ENCODE measurements at regions not wholly inside any gene's neighbourhood (a gene's known extent, or its start where the extent isn't known, plus 50 kb on each side); places are given as distances from the start of the nearest gene placed in this dataset.

- Mint-ChIP-seq H3K4me3 (no peak overlapping the region), H3K9me3 (no peaks in the 10 kb centered on the region), H3K36me3 (ENCODE audit: low read depth) (no peaks in the 10 kb centered on the region), H3K27ac (ENCODE audit: unreplicated experiment) (no peak overlapping the region), H3K4me1 (peaks cover 9% of the 10 kb centered on the region), H3K27me3 (ENCODE audit: low read depth) (no peaks in the 10 kb centered on the region)
- no peak for DNase-seq (ENCODE audit: low read depth, low spot score)
- TF ChIP-seq CTCF (conservative IDR thresholded peaks at IDR 0.05): no peak
These were observed 87.0 kb upstream of the TLE1 start for GRCh38 chr9:81776390-81776789.

- Mint-ChIP-seq H3K4me3 (no peak overlapping the region), H3K9me3 (no peaks in the 10 kb centered on the region), H3K27ac (ENCODE audit: unreplicated experiment) (no peak overlapping the region), H3K4me1 (peaks cover 5% of the 10 kb centered on the region), H3K27me3 (ENCODE audit: low read depth) (no peaks in the 10 kb centered on the region), H3K36me3 (ENCODE audit: low read depth) (no peaks in the 10 kb centered on the region)
- DNase-seq (ENCODE audit: low read depth, low spot score): no peak
- no peak for TF ChIP-seq CTCF (conservative IDR thresholded peaks at IDR 0.05)
These were observed 87.5 kb upstream of the TLE1 start for GRCh38 chr9:81776834-81777233.

GRCh38 chr9:81777482-81777881, 88.1 kb upstream of the TLE1 start:
- TF ChIP-seq CTCF (conservative IDR thresholded peaks at IDR 0.05): no peak
- DNase-seq (ENCODE audit: low read depth, low spot score): no peak
- peaks cover 4% of the 10 kb centered on the region for H3K4me1 Mint-ChIP-seq
- no peaks in the 10 kb centered on the region for H3K9me3 Mint-ChIP-seq
- no peak overlapping the region for H3K4me3 Mint-ChIP-seq
- no peaks in the 10 kb centered on the region for H3K36me3 Mint-ChIP-seq (ENCODE audit: low read depth)
- no peak overlapping the region for H3K27ac Mint-ChIP-seq (ENCODE audit: unreplicated experiment)
- no peaks in the 10 kb centered on the region for H3K27me3 Mint-ChIP-seq (ENCODE audit: low read depth)

GRCh38 chr9:81782313-81782995, 93.1 kb upstream of the TLE1 start:
- Mint-ChIP-seq H3K36me3 (ENCODE audit: low read depth) (no peaks in the 10 kb centered on the region), H3K9me3 (peaks cover 3% of the 10 kb centered on the region), H3K4me1 (peaks cover 2% of the 10 kb centered on the region), H3K4me3 (no peak overlapping the region), H3K27me3 (ENCODE audit: low read depth) (no peaks in the 10 kb centered on the region), H3K27ac (ENCODE audit: unreplicated experiment) (no peak overlapping the region)
- no peak for TF ChIP-seq CTCF (conservative IDR thresholded peaks at IDR 0.05)
- DNase-seq (ENCODE audit: low read depth, low spot score): no peak

- Mint-ChIP-seq H3K9me3 (peaks cover 3% of the 10 kb centered on the region), H3K36me3 (ENCODE audit: low read depth) (no peaks in the 10 kb centered on the region), H3K4me1 (no peaks in the 10 kb centered on the region), H3K4me3 (no peak overlapping the region), H3K27me3 (ENCODE audit: low read depth) (no peaks in the 10 kb centered on the region), H3K27ac (ENCODE audit: unreplicated experiment) (no peak overlapping the region)
- TF ChIP-seq CTCF (conservative IDR thresholded peaks at IDR 0.05): no peak
- no peak for DNase-seq (ENCODE audit: low read depth, low spot score)
These were observed 98.6 kb upstream of the TLE1 start for GRCh38 chr9:81787747-81788632.

Data from neural crest cell (in vitro differentiated cells).